IPS DF 4.7 (cell line): ENCODE measurements at regions not wholly inside any gene's neighbourhood (a gene's known extent, or its start where the extent isn't known, plus 50 kb on each side); places are given as distances from the start of the nearest gene placed in this dataset.

Source experiments
- DNase-seq: peaks from one replicate; pipeline ENCODE4 v3.0.0-alpha.2; 2013; ENCODE audit warnings: low spot score; ENCODE audit errors: extremely low read depth

GRCh38 chr4:31052519-31052918 is 332.4 kb downstream of the PCDH7 start:
- DNase-seq = no peak

DNA sequence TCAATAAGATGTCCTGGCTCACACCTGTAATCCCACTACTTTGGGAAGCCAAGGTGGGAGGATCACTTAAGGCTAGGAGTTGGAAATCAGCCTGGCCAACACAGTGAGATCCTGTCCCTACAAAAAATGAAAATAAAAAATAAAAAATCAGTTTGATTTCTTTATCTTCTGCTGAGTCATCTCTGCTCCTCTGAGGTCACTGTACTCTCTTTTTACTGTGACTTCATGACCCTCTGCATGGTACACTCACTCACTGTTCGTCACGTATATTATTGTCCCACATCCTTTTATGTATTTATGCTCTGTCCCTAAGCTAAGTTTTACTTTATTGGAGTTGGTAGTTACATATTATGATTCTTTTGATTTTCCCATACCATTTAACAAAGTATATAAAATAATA is 333.3 kb downstream of the PCDH7 start:
- DNase-seq = no peak

DNA sequence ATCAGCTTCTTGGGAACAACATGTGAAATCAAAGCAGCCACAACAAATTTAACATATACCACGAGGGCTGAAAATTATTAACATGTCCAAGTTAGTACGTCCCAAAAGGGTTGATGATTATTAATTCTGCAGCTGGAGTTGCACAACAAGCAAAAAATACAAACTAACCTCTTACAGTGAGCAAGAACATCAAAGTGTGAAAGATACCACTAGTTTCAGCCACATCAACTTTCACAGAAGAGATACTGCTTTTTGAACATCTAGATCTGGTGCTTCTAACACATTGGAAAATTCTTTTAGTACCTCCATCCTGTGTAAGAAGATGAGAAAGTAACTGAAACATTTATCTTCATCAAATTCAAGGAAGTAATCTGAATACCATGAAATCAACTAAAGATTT is 334.1 kb downstream of the PCDH7 start:
- DNase-seq = no peak

DNA sequence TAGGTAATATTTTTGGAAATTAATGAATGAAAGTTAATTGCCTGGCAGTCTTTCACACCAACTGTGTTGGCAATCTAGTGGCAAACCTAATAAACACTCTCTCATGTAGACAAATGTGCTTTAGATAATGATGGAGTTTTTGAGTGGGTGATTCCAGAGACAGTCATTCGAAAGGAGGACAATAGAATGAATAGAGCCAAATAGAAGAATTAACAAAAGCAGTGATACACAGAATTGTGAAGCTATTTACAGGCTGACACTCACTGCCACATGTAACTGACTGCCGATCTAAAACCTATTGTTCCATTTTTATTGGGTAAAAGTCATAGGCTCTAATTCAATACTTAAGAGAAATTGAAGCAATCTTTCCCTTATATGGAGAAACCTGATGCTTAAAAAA is 338.5 kb downstream of the PCDH7 start:
- no peak for DNase-seq

DNA sequence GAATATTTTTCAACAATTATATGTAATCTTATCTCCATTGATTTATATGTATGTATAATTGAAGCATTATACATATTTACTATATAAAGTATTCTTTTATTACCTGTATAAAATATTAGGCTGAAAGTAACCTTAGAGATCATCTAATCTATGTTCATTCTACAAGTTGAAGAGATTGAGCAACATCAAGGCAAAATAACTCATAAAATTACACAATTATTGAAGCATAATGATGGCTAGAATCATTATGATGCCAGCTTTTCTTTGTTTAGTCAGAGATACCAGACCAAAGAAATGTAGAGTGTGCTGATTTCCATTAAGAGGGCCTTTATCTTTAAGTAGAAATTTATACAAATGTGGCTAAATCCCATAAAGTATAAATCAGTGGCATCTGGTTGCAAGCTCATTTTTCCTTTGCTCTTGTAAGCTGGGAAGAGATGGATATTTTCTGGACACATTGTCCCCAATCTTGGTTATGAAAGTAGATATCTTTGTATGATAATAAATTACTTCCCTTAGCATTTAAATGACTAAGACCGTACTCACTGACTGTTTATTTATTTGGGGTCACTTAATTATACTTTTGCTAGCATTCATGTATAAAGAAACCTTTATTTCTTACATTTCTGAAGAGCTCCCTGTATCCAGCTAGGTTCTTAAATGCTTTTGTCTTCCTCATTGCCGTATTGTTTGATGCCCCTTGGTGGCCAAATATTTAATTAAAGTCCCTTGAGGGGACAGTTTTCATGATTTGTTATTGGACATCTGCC is 339.8 kb downstream of the PCDH7 start:
- DNase-seq = no peak

DNA sequence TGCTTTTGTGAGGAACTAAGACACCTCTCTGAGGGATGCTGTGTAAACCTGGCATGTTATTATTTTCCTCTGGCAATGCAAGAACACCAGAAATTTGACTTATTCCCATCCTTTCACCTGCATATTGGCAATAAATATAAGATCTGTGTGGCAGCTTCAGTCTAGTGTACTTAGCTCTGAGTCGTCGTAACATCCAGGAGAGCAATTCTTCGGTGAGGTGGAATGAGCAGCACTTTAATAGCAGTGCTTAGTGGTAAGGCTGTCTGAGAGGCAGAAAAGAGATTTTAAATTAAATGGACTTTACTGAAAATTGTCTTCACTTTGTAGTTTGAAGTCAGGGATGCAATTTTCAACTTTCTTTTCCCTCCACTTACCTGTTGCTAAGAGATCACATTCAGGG is 344.9 kb downstream of the PCDH7 start:
- DNase-seq = no peak

- no peak for DNase-seq
Observed at GRCh38 chr4:31068257-31069075, 348.3 kb downstream of the PCDH7 start.

GRCh38 chr4:31069151-31069550 is 349.0 kb downstream of the PCDH7 start:
- DNase-seq = no peak

DNA sequence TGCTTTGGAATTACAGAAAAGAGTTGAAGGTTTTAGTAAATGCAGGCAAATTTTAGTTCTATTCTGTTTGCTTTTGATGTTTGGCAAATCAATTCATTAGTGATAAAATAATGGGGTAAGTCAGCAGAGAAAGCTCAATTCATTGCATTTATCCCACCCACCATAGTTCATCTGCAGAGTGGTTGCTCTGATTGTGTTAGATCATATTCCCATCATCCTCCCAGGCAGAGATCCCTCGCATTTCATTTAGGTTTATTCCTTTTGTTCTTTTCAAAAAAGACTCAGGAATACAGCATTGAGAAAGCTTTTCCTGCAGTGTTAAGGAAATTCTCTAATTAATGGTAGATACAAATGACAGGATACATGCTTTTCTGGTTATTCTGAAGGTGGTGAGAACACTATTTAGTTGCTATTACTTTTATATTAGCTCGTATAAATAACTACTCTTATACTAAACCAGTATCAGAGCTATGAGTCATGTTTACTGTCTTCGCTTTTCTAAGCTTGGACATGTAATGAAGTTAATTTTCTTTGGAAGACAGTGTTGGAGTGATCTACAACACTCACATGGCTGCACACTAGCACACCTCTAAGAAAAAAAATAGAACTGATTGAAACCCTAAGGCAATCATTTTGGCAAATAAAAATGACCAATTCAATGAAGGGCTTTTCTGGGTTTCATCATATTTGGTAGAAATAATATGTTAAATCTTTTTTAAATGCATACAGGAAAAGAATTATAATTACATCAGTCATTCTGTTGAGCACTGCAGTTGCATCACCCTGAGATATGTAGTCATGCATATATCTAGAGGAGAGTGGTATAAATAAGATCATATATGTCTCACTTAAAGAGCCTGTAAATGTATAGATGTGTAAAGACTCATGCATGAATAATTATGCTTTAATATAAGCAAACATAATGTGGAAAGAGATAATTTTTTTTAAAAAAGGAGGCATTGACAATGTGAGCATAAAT is 351.6 kb downstream of the PCDH7 start:
- no peak for DNase-seq

- DNase-seq = no peak
Observed at GRCh38 chr4:31075969-31076368, 355.8 kb downstream of the PCDH7 start.

DNA sequence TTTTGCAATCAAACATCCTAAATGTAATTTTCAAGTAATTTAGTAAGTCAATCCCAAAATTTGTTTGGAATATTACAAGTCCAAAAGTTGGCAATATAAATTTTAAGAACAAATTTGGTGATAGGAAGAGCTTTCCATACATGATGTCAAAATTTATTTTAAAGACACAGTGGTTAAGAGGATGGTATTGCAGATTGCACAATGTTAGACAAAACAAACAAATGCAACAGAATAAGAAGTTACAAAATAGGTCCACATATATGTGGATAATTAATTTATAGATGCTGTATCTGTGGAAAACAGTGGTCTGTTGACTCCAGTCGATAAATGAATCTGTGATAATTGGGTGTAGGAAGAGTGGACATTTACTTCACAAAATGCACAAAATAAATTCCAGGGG is 358.5 kb downstream of the PCDH7 start:
- no peak for DNase-seq

GRCh38 chr4:31080887-31081286 is 360.7 kb downstream of the PCDH7 start:
- no peak for DNase-seq

GRCh38 chr4:31081366-31081765 is 361.2 kb downstream of the PCDH7 start:
- DNase-seq = no peak

DNA sequence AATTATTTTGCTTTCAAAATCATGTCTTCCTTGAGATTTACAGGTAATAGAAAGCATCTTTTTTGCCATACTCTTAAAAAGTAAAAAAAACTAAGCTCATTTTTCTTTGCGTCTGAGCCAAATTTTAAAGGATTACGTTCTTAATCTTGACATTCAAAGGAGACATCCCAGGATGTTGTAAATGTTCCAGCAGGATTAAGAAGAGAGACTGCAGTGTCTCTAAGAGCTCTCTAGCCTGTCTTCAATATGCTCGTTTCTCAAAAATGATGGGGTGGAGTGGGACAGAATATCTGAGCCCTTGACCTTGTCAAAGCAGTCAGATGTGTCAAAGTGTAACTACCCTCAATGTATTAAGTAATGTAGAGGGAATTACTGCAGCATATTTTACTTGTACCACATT is 363.3 kb downstream of the PCDH7 start:
- DNase-seq = no peak

DNA sequence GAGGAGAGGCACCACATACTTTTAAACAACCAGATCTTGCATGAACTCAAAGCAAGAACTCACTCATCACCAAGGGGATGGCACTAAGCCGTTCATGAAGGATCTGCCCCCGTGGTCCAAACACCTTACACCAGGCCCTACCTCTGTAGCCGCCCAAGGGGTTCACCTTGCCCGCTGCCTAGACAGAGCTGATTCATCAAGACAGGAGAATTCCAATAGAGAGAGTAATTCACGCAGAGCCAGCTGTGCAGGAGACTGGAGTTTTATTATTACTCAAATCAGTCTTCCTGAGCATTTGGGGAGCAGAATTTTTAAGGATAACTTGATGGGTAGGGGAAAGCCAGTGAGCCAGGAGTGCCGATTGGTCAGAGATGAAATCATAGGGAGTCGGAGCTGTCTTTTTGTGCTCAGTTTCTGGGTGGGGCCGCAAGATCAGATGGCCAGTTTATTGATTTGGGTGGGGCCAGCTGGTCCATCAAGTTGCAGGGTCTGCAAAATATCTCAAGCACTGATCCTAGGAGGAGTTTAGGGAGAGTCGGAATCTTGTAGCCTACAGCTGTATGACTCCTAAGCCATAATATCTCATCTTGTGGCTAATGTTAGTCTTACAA is 364.7 kb downstream of the PCDH7 start:
- DNase-seq = no peak

DNA sequence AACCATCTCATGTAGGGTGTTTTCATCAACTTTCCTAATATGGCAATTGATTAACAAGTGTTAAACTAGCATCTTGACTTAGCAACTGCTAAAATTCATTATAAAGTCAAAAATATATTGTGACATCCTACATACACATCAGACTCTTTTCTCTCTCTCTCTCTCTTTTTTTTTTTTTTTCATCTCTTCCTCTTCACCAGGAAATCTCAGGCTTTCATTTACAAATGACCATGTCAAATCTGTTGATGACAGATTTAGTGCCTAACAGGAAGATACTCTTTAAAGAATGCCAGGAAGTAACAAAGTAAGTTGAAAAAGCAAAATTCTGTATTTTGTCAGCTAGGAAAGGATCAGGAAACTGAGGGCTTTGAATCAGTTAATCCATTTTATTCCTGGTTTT is 365.5 kb downstream of the PCDH7 start:
- no peak for DNase-seq

GRCh38 chr4:31086756-31087330 is 366.7 kb downstream of the PCDH7 start:
- DNase-seq = no peak

- DNase-seq = no peak
Observed at GRCh38 chr4:31088600-31089230, 368.5 kb downstream of the PCDH7 start.

- no peak for DNase-seq
Observed at GRCh38 chr4:31089815-31090214, 369.6 kb downstream of the PCDH7 start.

GRCh38 chr4:31094474-31094873 is 374.3 kb downstream of the PCDH7 start:
- DNase-seq = no peak
